ENCODE measurements at regions not wholly inside any gene's neighbourhood (a gene's known extent, or its start where the extent isn't known, plus 50 kb on each side); places are given as distances from the start of the nearest gene placed in this dataset.

DNA sequence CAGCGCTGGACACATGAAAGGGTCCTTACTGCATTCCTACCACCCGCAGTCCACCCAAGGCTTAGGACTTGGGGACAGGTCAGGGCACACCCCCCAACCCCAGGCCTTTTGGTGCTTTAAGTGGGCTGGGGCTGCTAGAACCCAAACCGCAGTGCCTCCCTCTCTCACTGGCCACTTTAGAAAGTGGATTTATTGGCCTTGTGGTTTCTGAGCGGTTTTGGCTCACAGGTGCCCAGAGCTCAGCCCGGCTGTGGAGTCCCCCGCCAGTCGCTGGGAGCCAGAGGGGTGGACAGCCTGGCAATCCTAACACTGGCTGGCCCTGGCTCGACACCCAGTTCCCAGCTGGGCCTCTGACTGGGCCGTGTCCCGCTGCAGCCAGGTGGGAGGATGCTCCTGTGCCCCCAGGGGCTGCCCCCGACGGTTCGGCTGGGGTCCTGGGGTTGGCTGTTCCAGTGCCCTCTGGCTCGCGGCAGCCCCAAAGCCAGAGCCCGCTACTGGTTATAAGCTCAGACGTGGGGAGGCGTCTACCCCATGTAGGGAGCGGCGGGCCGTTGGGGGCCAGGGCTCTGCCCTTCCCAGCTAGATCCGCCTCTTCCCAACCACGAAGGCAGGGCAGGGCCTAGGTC lies 65.2 kb upstream of the RNU6ATAC start:
- POLR2A ChIA-PET: interaction anchor here (0.9 kb wide), 1 partner anchor 15 kb away, joined by 3 read pairs; no protein-coding TSS in a partner anchor
- in situ Hi-C loops (cut with MboI) (no loop called here), intact Hi-C loops (cut with micrococcal nuclease) (no loop called here)
- TF ChIP-seq, protein P1, sequence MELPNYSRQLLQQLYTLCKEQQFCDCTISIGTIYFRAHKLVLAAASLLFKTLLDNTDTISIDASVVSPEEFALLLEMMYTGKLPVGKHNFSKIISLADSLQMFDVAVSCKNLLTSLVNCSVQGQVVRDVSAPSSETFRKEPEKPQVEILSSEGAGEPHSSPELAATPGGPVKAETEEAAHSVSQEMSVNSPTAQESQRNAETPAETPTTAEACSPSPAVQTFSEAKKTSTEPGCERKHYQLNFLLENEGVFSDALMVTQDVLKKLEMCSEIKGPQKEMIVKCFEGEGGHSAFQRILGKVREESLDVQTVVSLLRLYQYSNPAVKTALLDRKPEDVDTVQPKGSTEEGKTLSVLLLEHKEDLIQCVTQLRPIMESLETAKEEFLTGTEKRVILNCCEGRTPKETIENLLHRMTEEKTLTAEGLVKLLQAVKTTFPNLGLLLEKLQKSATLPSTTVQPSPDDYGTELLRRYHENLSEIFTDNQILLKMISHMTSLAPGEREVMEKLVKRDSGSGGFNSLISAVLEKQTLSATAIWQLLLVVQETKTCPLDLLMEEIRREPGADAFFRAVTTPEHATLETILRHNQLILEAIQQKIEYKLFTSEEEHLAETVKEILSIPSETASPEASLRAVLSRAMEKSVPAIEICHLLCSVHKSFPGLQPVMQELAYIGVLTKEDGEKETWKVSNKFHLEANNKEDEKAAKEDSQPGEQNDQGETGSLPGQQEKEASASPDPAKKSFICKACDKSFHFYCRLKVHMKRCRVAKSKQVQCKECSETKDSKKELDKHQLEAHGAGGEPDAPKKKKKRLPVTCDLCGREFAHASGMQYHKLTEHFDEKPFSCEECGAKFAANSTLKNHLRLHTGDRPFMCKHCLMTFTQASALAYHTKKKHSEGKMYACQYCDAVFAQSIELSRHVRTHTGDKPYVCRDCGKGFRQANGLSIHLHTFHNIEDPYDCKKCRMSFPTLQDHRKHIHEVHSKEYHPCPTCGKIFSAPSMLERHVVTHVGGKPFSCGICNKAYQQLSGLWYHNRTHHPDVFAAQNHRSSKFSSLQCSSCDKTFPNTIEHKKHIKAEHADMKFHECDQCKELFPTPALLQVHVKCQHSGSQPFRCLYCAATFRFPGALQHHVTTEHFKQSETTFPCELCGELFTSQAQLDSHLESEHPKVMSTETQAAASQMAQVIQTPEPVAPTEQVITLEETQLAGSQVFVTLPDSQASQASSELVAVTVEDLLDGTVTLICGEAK (IDR thresholded peaks at IDR 0.05): no peak
- TF ChIP-seq, protein P1 (CRISPR knock-in tag; IDR thresholded peaks at IDR 0.05): no peak
- TF ChIP-seq, protein P2, sequence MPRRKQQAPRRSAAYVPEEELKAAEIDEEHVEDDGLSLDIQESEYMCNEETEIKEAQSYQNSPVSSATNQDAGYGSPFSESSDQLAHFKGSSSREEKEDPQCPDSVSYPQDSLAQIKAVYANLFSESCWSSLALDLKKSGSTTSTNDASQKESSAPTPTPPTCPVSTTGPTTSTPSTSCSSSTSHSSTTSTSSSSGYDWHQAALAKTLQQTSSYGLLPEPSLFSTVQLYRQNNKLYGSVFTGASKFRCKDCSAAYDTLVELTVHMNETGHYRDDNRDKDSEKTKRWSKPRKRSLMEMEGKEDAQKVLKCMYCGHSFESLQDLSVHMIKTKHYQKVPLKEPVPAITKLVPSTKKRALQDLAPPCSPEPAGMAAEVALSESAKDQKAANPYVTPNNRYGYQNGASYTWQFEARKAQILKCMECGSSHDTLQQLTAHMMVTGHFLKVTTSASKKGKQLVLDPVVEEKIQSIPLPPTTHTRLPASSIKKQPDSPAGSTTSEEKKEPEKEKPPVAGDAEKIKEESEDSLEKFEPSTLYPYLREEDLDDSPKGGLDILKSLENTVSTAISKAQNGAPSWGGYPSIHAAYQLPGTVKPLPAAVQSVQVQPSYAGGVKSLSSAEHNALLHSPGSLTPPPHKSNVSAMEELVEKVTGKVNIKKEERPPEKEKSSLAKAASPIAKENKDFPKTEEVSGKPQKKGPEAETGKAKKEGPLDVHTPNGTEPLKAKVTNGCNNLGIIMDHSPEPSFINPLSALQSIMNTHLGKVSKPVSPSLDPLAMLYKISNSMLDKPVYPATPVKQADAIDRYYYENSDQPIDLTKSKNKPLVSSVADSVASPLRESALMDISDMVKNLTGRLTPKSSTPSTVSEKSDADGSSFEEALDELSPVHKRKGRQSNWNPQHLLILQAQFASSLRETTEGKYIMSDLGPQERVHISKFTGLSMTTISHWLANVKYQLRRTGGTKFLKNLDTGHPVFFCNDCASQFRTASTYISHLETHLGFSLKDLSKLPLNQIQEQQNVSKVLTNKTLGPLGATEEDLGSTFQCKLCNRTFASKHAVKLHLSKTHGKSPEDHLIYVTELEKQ (CRISPR knock-in tag; IDR thresholded peaks at IDR 0.05): no peak
- no peak for TF ChIP-seq BCOR (IDR thresholded peaks at IDR 0.05)
- no peak for TF ChIP-seq MXI1 (IDR thresholded peaks at IDR 0.05; ENCODE audit: low read depth, low read length)
- no peak for TF ChIP-seq PCBP2 (IDR thresholded peaks at IDR 0.05; ENCODE audit: low read depth, low read length, poor library complexity, severe bottlenecking)
- no peak for TF ChIP-seq NCOA6 (IDR thresholded peaks at IDR 0.05)
- no peak for TF ChIP-seq ZNF239 (CRISPR knock-in tag; IDR thresholded peaks at IDR 0.05)

More for the DNA sequence above, 65.2 kb upstream of the RNU6ATAC start:
- no peaks in the 10 kb centered on the region for H3K9me3 ChIP-seq (replicated peaks; ENCODE audit: control insufficient read depth, insufficient read depth, low read depth, low read length)
- ATAC-seq (no peak), FAIRE-seq (no peak), DNase-seq (ENCODE audit: extremely low read depth in 1 of 4, low spot score in 3 of 4) (no peak)
- H4K20me1 ChIP-seq (replicated peaks; ENCODE audit: control insufficient read depth, insufficient read depth, low read length): peaks cover 13% of the 10 kb centered on the region; the same call in 1 of the 2 replicates
- no peak overlapping the region for H3K9ac ChIP-seq (ENCODE audit: insufficient read depth in 1 of 2, low read depth in 2 of 2, low read length in 2 of 2)
- CTCF ChIA-PET (ENCODE audit: low intra/inter-chr PET ratio): no interaction called here
- H2AFZ ChIP-seq (ENCODE audit: low read depth, low read length): no peak overlapping the region
- H3K4me1 ChIP-seq (replicated peaks in 1 of 2; ENCODE audit: control insufficient read depth in 2 of 2, insufficient read depth in 2 of 2, low read length in 2 of 2): peaks cover 0 to 24% of the 10 kb centered on the region in 2 experiments; a peak in 2 of 5 replicates
- no TSS peak for BruUV-seq (replicated peaks)
- no peaks in the 10 kb centered on the region for H3K79me2 ChIP-seq (ENCODE audit: control insufficient read depth, insufficient read depth, low read length)
- H3K4me3 ChIP-seq: no peak overlapping the region
- H3K4me2 ChIP-seq (ENCODE audit: insufficient read depth, low read length): no peak overlapping the region
- no peaks in the 10 kb centered on the region for H3K36me3 ChIP-seq (ENCODE audit: control insufficient read depth, insufficient read depth, low read length)
- WGBS (ENCODE audit: insufficient coverage, low coverage, missing lambda C conversion rate): 9% methylated on average over 20 of the region's 23 CpGs
- no peak overlapping the region for H3K27ac ChIP-seq (ENCODE audit: extremely low read depth, low read depth, low read length)
- H3K9me1 ChIP-seq (ENCODE audit: control insufficient read depth, insufficient read depth, low read length): no peaks in the 10 kb centered on the region
- H3K27me3 ChIP-seq (ENCODE audit: control insufficient read depth in 2 of 2, insufficient read depth in 2 of 2, low read length in 2 of 2): peaks cover 28 to 90% of the 10 kb centered on the region in 2 experiments
